ENCODE measurements at regions not wholly inside any gene's neighbourhood (a gene's known extent, or its start where the extent isn't known, plus 50 kb on each side); places are given as distances from the start of the nearest gene placed in this dataset.

GRCh38 chr7:125668321-125668993, 738.8 kb upstream of the POT1 start:
- DNase-seq (no peak), ATAC-seq (no peak)
- Histone ChIP-seq H3K27me3 (no peaks in the 10 kb centered on the region), H3K9me3 (no peaks in the 10 kb centered on the region), H3K4me3 (no peak overlapping the region), H3K27ac (no peak overlapping the region), H3K36me3 (no peaks in the 10 kb centered on the region), H3K4me1 (no peaks in the 10 kb centered on the region)
- TF ChIP-seq CTCF (IDR thresholded peaks at IDR 0.05 in 4 of 5, conservative IDR thresholded peaks at IDR 0.05 in 1 of 5) = no peak
- TF ChIP-seq POLR2A (IDR thresholded peaks at IDR 0.05) = no peak
- in situ Hi-C loops (cut with MboI; ENCODE audit: low sequenced_read_pairs in 4 of 4) = no loop called here
- intact Hi-C loops (cut with DNase I; ENCODE audit: low total_unique reads) = no loop called here

- in situ Hi-C loops (cut with MboI; ENCODE audit: low sequenced_read_pairs in 4 of 4) (no loop called here), intact Hi-C loops (cut with DNase I; ENCODE audit: low total_unique reads) (no loop called here)
- DNase-seq = no peak
- TF ChIP-seq POLR2A (IDR thresholded peaks at IDR 0.05) = no peak
- no peak for TF ChIP-seq CTCF (IDR thresholded peaks at IDR 0.05 in 4 of 5, conservative IDR thresholded peaks at IDR 0.05 in 1 of 5)
- Histone ChIP-seq H3K4me1 (no peaks in the 10 kb centered on the region), H3K27me3 (no peaks in the 10 kb centered on the region), H3K4me3 (no peak overlapping the region), H3K36me3 (no peaks in the 10 kb centered on the region), H3K27ac (no peak overlapping the region), H3K9me3 (no peaks in the 10 kb centered on the region)
- ATAC-seq = no peak
These were observed 735.0 kb upstream of the POT1 start for GRCh38 chr7:125664625-125665024.

- DNase-seq (no peak), ATAC-seq (no peak)
- intact Hi-C loops (cut with DNase I; ENCODE audit: low total_unique reads) = no loop called here
- TF ChIP-seq CTCF (IDR thresholded peaks at IDR 0.05 in 4 of 5, conservative IDR thresholded peaks at IDR 0.05 in 1 of 5) (no peak), POLR2A (IDR thresholded peaks at IDR 0.05) (no peak)
- Histone ChIP-seq H3K4me1 (no peaks in the 10 kb centered on the region), H3K27me3 (no peaks in the 10 kb centered on the region), H3K27ac (no peak overlapping the region), H3K36me3 (no peaks in the 10 kb centered on the region), H3K4me3 (no peak overlapping the region), H3K9me3 (no peaks in the 10 kb centered on the region)
- in situ Hi-C loops (cut with MboI; ENCODE audit: low sequenced_read_pairs in 4 of 4) = no loop called here
These were observed 734.3 kb upstream of the POT1 start for GRCh38 chr7:125663961-125664360.

- no peak for ATAC-seq
- Histone ChIP-seq H3K9me3 (no peaks in the 10 kb centered on the region), H3K27ac (no peak overlapping the region), H3K4me1 (no peaks in the 10 kb centered on the region), H3K36me3 (no peaks in the 10 kb centered on the region), H3K27me3 (no peaks in the 10 kb centered on the region), H3K4me3 (no peak overlapping the region)
- in situ Hi-C loops (cut with MboI; ENCODE audit: low sequenced_read_pairs in 4 of 4) (no loop called here), intact Hi-C loops (cut with DNase I; ENCODE audit: low total_unique reads) (no loop called here)
- TF ChIP-seq POLR2A (IDR thresholded peaks at IDR 0.05) (no peak), CTCF (IDR thresholded peaks at IDR 0.05 in 4 of 5, conservative IDR thresholded peaks at IDR 0.05 in 1 of 5) (no peak)
- no peak for DNase-seq
These were observed 732.1 kb upstream of the POT1 start for GRCh38 chr7:125661677-125662076.

- no peak for ATAC-seq
- Histone ChIP-seq H3K9me3 (no peaks in the 10 kb centered on the region), H3K36me3 (no peaks in the 10 kb centered on the region), H3K27me3 (no peaks in the 10 kb centered on the region), H3K27ac (no peak overlapping the region), H3K4me1 (no peaks in the 10 kb centered on the region), H3K4me3 (no peak overlapping the region)
- intact Hi-C loops (cut with DNase I; ENCODE audit: low total_unique reads) (no loop called here), in situ Hi-C loops (cut with MboI; ENCODE audit: low sequenced_read_pairs in 4 of 4) (no loop called here)
- TF ChIP-seq POLR2A (IDR thresholded peaks at IDR 0.05) = no peak
- no peak for TF ChIP-seq CTCF (IDR thresholded peaks at IDR 0.05 in 4 of 5, conservative IDR thresholded peaks at IDR 0.05 in 1 of 5)
- DNase-seq = no peak
These were observed 731.4 kb upstream of the POT1 start for GRCh38 chr7:125661006-125661405.

All from gastrocnemius medialis (tissue), 4 donors.